Prostate gland (tissue), 2 donors: ENCODE measurements at regions not wholly inside any gene's neighbourhood (a gene's known extent, or its start where the extent isn't known, plus 50 kb on each side); places are given as distances from the start of the nearest gene placed in this dataset.

Experiments
- DNase-seq: peaks from one replicate; pipeline ENCODE4 v3.0.0-alpha.2; 2019; ENCODE audit warnings: low spot score
- H3K27ac ChIP-seq, 2 donors: fragments of 200-600 bp; sonication (generic); 2 replicates each; pipeline ENCODE4 v1.5.1; 2017 to 2019
- H3K27me3 ChIP-seq: fragments of 200-600 bp; sonication (generic); replicated peaks from 2 replicates; pipeline ENCODE4 v1.5.1; 2019; ENCODE audit not compliant: insufficient read depth
- H3K36me3 ChIP-seq, 2 donors: fragments of 200-600 bp; sonication (generic); 1 replicate in 1 of 2; 2 replicates in 1 of 2; pipeline versions ENCODE4 v1.5.1 to v1.8.1; 2017 to 2019
- H3K4me1 ChIP-seq: fragments of 200-600 bp; sonication (generic); replicated peaks from 2 replicates; pipeline ENCODE4 v1.5.1; 2019
- H3K4me3 ChIP-seq, 2 donors: fragments of 200-600 bp; sonication (generic); 2 replicates each; pipeline ENCODE4 v1.5.1; 2017 to 2019
- H3K9me3 ChIP-seq: fragments of 200-600 bp; sonication (generic); 2 replicates; pipeline ENCODE4 v1.5.1; 2017
- CTCF ChIP-seq, 4 experiments: fragments of 200-600 bp in 2 of 4; fragments of 450-650 bp in 2 of 4; sonication (generic) in 2 of 4; IDR thresholded peaks; 1 replicate in 3 of 4; 2 replicates in 1 of 4; pipeline ENCODE4 v1.5.1; 2016 to 2019; ENCODE audit warnings: antibody characterized with exemption in 4 of 4, mild to moderate bottlenecking in 2 of 4, moderate library complexity in 2 of 4
- POLR2A ChIP-seq: fragments of 450-650 bp; IDR thresholded peaks from one replicate; pipeline ENCODE4 v1.6.1; 2016; ENCODE audit warnings: antibody characterized with exemption, mild to moderate bottlenecking
- POLR2AphosphoS5 ChIP-seq: sonication (generic); formaldehyde crosslinking; IDR thresholded peaks from one replicate; pipeline ENCODE4 v1.6.1; 2017; ENCODE audit warnings: antibody characterized with exemption
- WGBS: methylation state at CpG from one replicate; pipeline ENCODE4 v1.1.5; 2018; 5-methylcytosine and 5-hydroxymethylcytosine counted together
- intact Hi-C: fragments of 100-400 bp; cut with DNase I; formaldehyde crosslinking; loops from one replicate; pipeline ENCODE4 v1.14.2; 2022

DNA sequence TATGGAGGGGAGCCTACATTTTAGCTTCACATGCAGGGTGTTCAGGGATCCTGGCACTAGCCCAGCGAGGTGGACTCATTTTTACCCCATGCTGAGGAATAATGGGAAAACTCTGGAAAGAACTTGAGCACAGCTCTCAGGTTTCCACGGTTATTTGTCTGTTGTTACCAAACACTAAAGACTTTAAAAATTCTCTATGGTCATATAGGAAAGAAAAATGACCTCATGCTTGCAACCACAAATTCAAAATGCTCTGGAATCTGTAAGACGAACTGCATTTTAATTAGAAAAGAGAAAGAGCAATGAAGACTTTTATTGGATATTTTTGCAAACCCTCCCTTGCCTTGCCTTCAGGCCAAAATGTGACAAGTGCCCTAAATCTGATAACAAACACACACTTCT lies 606.9 kb downstream of the EBF1 start:
- TF ChIP-seq CTCF (IDR thresholded peaks at IDR 0.05), result no peak
- no peak for TF ChIP-seq POLR2AphosphoS5
- no peak for TF ChIP-seq POLR2A
- Histone ChIP-seq H3K9me3 (no peaks in the 10 kb centered on the region), H3K27me3 (no peaks in the 10 kb centered on the region), H3K36me3 (no peaks in the 10 kb centered on the region), H3K4me1 (no peaks in the 10 kb centered on the region), H3K4me3 (no peak overlapping the region), H3K27ac (no peak overlapping the region)
- WGBS, result 25% methylated on average over 3 of the region's 3 CpGs
- intact Hi-C loops, result no loop called here
- DNase-seq, result no peak

GRCh38 chr5:158492136-158492535 lies 607.6 kb downstream of the EBF1 start:
- Histone ChIP-seq H3K9me3 (no peaks in the 10 kb centered on the region), H3K4me1 (no peaks in the 10 kb centered on the region), H3K4me3 (no peak overlapping the region), H3K36me3 (no peaks in the 10 kb centered on the region), H3K27ac (no peak overlapping the region), H3K27me3 (no peaks in the 10 kb centered on the region)
- TF ChIP-seq CTCF (IDR thresholded peaks at IDR 0.05) (no peak), POLR2A (no peak), POLR2AphosphoS5 (no peak)
- DNase-seq, result no peak
- intact Hi-C loops, result no loop called here

GRCh38 chr5:158487664-158488063 lies 612.1 kb downstream of the EBF1 start:
- no peak for DNase-seq
- no peaks in the 10 kb centered on the region for H3K4me1 ChIP-seq
- no peaks in the 10 kb centered on the region for H3K9me3 ChIP-seq
- no peaks in the 10 kb centered on the region for H3K36me3 ChIP-seq
- intact Hi-C loops, result no loop called here
- 15% methylated on average over 1 of the region's 1 CpG for WGBS
- H3K4me3 ChIP-seq, result no peak overlapping the region
- H3K27me3 ChIP-seq, result no peaks in the 10 kb centered on the region
- H3K27ac ChIP-seq, result no peak overlapping the region
- TF ChIP-seq POLR2AphosphoS5, result no peak
- no peak for TF ChIP-seq CTCF (IDR thresholded peaks at IDR 0.05)
- no peak for TF ChIP-seq POLR2A

GRCh38 chr5:158487156-158487555 lies 612.6 kb downstream of the EBF1 start:
- Histone ChIP-seq H3K9me3 (no peaks in the 10 kb centered on the region), H3K4me1 (no peaks in the 10 kb centered on the region), H3K36me3 (no peaks in the 10 kb centered on the region), H3K27ac (no peak overlapping the region), H3K27me3 (no peaks in the 10 kb centered on the region), H3K4me3 (no peak overlapping the region)
- DNase-seq, result no peak
- TF ChIP-seq CTCF (IDR thresholded peaks at IDR 0.05) (no peak), POLR2A (no peak), POLR2AphosphoS5 (no peak)
- intact Hi-C loops, result no loop called here
- 68% methylated on average over 1 of the region's 1 CpG for WGBS

GRCh38 chr5:158486566-158486965 lies 613.1 kb downstream of the EBF1 start:
- no peak for TF ChIP-seq POLR2A
- Histone ChIP-seq H3K4me3 (no peak overlapping the region), H3K27me3 (no peaks in the 10 kb centered on the region), H3K9me3 (no peaks in the 10 kb centered on the region), H3K36me3 (no peaks in the 10 kb centered on the region), H3K27ac (no peak overlapping the region), H3K4me1 (no peaks in the 10 kb centered on the region)
- DNase-seq, result no peak
- intact Hi-C loops, result no loop called here
- 66% methylated on average over 3 of the region's 3 CpGs for WGBS
